ENCODE measurements at regions not wholly inside any gene's neighbourhood (a gene's known extent, or its start where the extent isn't known, plus 50 kb on each side); places are given as distances from the start of the nearest gene placed in this dataset.
"Not testable (repeated sequence)": the region's sequence is repeated elsewhere in the genome, so short reads cannot be mapped to it uniquely, and the experiment has no call there.

GRCh38 chr1:199859491-199859933, 168.0 kb upstream of the NR5A2 start:
- no peak for DNase-seq (ENCODE audit: low read depth in 2 of 3, low spot score in 1 of 3)

GRCh38 chr1:199861020-199861795, 166.3 kb upstream of the NR5A2 start:
- no peak for DNase-seq (ENCODE audit: low read depth in 2 of 3, low spot score in 1 of 3)

- DNase-seq (ENCODE audit: low read depth in 2 of 3, low spot score in 1 of 3), result no peak
Measured at GRCh38 chr1:199862047-199862446, 165.5 kb upstream of the NR5A2 start.

DNA sequence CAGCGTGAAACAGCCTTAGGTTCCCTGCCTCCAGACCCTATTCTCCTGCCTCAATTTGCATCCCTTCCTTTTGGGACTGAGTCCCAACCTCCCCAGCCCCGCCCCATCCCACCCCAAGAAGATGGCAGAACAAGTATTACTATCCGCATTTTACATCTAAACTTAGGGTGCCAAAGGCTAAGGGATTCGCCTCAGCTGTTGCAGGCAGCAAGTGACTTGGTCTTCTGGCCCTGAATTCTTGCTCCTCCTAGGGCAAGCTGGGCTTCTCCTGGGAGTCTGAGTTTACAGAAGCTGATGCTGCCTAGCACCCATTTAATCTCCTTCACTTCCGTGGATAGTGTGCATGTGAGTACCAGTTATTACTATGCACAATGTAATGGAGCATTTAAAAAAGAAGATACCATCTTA, 161.3 kb upstream of the NR5A2 start:
- DNase-seq (ENCODE audit: low read depth in 2 of 3, low spot score in 1 of 3), result no peak

DNA sequence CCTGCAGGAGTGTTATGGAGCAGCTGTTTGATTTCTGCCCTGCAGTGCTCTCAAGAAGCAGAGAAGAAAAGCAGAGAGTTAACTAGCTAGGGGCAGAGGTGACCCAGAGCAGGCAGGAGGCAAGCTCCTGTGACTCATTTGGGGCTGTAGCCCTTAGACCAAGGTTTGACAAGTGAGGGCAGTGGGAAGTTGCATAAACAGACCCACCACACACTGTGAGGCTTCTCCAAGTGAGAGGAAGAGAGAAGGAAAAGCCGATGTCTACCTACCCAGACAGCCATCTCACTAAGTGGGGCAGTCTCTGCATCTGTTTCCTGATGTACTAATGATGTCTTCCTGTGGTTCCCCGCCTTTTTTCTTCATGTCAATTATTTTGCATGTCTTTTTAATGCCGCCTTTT, 159.9 kb upstream of the NR5A2 start:
- no peak for DNase-seq (ENCODE audit: low read depth in 2 of 3, low spot score in 1 of 3)

DNA sequence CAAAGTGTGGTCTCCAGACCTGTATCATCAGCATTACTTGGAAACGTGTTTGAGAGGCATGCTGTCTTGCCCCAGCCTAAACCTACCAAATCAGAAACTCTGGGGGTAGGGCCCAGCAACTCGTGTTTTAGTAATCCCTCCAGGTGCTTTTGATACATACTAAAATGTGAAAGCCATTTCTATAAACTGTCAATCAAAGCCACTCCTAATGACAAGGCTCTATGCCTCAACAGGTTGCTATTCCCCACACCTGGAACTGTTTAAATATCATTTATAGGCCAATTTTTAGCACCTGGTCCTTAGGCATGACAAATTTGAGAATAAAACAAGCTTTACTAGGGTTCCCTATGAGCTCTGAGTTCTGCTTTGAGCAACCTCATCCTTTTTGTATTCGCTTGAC, 158.7 kb upstream of the NR5A2 start:
- DNase-seq (ENCODE audit: low read depth in 2 of 3, low spot score in 1 of 3), result no peak

DNA sequence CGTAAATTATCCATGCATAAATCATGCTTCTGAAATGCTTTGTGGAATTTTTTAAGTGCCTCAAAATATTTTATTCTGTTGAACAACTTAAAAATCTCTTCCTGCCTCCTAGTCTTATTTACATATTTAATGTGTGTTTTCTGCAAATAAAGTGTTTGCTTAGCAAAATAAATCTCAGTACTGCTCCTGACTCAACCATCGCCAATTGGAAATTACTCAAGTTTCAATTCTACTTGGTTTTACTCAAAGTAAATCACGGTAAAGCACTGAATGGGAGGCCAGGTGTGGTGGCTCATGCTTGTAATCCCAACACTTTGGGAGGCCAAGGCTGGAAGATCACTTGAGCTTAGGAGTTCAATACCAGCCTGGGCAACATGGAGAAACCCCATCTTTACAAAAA, 152.2 kb upstream of the NR5A2 start:
- DNase-seq (ENCODE audit: low read depth in 2 of 3, low spot score in 1 of 3), result no peak

DNA sequence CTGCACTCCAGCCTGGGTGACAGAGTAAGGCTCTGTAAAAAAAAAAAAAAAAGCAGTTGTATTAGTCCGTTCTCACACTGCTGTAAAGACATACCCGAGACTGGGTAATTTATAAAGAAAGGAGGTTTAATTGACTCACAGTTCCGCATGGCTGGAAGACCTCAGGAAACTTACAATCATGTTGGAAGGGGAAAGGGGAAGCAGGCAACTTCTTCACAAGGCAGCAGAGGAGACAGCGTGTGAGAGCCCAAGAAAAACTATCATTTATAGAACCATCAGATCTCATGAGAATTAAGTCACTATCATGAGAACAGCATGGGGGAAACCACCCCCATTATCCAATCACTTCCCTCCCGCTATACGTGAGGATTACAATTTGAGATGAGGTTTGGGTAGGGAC, 151.7 kb upstream of the NR5A2 start:
- DNase-seq (ENCODE audit: low read depth in 2 of 3, low spot score in 1 of 3), result no peak

DNA sequence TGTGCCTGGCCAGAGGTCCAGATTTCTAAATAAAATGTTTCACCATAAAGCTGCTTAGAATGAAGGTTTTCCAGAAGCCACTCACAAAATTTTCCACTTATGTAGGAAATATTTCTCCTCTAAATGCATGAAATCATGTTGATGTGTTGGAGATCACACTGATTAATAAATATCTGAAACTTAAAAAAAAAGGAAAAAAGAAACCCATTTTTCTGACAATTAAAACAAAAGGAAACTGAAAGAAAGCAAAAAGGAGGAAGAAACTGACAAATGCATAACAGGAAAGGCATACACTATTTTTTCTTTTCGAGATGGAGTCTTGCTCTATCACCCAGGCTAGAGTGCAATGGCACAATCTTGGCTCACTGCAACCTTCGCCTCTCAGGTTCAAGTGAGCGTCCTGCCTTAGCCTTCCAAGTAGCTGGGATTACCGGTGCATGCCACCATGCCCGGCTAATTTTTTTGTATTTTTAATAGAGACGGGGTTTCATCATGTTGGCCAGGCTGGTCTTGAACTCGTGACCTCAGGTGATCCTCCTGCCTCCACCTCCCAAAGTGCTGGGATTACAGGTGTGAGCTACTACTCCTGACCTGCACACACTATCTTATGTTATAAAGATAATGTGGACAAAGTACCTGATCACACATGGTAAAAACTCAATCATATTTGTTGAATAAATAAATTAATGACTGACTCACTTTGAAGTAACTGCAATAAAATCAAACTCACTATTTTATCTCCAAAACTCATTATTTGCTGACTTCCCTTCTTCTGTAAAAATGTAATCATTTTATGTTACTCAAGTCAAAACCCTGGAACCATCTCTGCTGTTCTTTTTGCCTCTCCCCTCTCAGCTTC, 149.8 kb upstream of the NR5A2 start:
- no peak for DNase-seq (ENCODE audit: low read depth in 2 of 3, low spot score in 1 of 3)

GRCh38 chr1:199878823-199879222, 148.7 kb upstream of the NR5A2 start:
- no peak for DNase-seq (ENCODE audit: low read depth in 2 of 3, low spot score in 1 of 3)

- DNase-seq (ENCODE audit: low read depth in 2 of 3, low spot score in 1 of 3), result no peak
Measured at GRCh38 chr1:199898654-199899053, 128.9 kb upstream of the NR5A2 start.

- no peak for DNase-seq (ENCODE audit: low read depth in 2 of 3, low spot score in 1 of 3)
Measured at GRCh38 chr1:199901341-199901740, 126.2 kb upstream of the NR5A2 start.

DNA sequence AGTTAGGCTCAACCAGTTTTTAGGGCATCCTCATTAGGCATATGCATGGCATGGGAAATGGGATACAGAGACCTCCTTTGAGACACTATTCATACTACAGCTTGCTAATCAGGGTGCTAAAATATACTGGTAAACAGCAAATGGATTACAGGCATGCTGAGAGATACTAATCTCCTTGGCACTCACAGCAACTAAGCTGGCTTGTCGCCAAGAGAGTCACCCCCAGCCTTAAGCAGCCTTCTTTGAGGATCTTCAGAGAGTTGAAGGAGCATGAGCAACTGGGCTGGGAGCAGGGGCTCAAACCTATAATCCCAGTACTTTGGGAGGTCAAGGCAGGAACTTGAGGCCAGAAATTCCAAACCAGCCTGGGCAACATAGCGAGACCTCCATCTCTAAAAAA, 120.1 kb upstream of the NR5A2 start:
- DNase-seq (ENCODE audit: low read depth in 2 of 3, low spot score in 1 of 3), result no peak

GRCh38 chr1:199909137-199909536, 118.4 kb upstream of the NR5A2 start:
- DNase-seq (ENCODE audit: low read depth in 2 of 3, low spot score in 1 of 3), result no peak

DNA sequence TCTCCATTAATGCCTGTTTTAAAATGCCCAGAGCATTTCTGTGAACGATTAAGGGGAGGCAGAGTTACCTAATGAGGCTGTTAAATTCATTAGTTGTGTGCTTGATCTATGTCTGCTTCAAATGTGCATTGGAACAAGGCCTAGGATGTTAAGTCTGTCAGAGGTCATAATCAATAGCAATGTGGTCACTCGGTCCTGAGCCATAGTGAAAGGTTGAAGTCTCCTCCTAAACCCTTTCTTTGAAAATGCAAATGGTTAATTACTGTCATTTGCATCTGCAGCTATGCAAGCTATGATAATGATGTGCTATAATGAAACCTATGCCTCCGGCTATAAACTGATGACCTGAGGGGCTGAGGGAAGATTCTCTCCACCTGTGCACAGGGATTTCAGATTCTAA, 114.2 kb upstream of the NR5A2 start:
- no peak for DNase-seq (ENCODE audit: low read depth in 2 of 3, low spot score in 1 of 3)

DNA sequence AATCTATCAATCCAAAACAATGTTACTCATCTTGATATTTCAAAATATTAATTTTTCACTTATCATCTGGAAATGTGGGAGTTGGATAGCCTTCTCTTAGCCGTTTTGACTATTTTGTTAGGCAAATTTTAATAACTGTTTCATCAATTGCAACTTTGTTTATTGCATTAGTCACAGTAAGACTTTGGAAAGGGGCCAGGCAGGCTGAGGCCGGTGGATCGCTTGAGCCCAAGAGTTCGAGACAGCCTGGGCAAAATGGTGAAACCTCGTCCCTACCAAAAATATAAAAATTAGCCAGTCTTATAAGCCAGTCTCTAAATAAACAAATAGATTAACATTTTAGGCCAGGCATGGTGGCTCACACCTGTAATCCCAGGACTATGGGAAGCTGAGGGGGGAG, 113.0 kb upstream of the NR5A2 start:
- no peak for DNase-seq (ENCODE audit: low read depth in 2 of 3, low spot score in 1 of 3)

DNA sequence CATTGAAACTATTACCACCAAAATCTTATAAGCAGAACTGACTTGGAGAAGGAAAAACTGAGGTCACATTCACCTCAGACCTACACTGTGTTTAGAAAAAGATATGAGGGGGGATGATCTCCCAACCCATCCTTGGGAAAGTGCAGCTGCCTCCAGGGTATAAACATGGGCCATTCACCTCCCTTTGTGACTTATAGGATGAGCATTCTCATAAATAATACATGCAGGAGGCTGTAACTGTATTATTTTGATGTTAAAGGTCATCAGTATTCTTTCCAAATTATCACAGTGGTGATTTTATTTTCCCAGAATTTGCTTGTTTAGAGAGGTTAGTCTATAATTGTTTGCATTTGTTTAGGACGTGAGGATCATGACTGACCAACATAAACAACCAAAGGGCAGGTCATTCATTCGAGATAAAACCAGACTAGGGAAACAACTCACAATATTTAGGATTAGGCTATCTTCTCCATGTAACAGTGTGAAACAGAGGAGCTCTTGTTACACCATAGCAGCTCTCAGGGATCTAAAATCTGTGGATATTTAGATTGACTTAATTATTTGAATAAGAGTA, 109.2 kb upstream of the NR5A2 start:
- DNase-seq (ENCODE audit: low read depth in 2 of 3, low spot score in 1 of 3), result no peak

DNA sequence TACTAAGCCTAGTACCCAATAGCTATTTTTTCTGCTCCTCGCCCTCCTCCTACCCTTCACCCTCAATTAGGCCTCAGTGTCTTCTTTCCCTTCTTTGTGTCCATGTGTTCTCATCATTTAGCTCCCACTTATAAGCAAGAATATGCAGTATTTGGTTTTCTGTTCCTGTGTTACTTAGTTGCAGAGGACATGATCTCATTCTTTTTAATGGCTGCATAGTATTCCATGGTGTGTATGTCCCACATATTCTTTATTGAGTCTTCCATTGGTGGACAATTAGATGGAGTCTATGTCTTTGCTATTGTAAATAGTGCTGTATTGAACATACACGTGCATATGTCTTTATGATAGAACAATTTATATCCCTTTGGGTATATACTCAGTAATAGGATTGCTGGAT, 106.9 kb upstream of the NR5A2 start:
- DNase-seq (ENCODE audit: low read depth in 2 of 3, low spot score in 1 of 3), result no peak

DNA sequence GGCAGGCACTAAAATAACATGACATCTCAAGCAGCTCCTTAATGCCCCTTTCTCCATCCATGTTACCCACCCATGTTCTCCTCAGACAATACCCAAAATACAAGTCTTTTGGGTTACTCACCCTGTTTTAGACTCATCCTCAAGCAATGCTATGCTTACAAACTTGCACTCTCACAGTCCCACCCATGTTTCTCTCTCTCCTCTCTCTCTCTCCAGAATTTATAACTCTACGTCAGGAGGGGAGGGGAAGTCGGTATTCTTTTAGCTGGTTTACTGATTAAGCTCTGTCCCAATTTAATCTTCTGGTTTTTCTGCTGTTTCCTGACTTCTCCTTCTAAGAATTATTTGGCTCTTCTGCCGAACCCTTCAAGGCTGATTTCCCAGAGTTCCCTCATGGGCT, 98.0 kb upstream of the NR5A2 start:
- no peak for DNase-seq (ENCODE audit: low read depth in 2 of 3, low spot score in 1 of 3)

DNA sequence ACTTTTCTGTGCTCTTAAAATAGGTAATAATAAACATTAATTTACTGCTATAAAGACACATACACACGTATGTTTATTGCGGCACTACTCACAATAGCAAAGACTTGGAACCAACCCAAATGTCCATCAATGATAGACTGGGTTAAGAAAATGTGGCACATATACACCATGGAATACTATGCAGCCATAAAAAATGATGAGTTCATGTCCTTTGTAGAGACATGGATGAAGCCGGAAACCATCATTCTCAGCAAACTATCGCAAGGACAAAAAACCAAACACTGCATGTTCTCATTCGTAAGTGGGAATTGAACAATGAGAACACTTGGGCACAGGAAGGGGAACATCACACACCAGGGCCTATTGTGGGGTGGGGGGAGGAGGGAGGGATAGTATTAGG, 97.4 kb upstream of the NR5A2 start:
- DNase-seq (ENCODE audit: low read depth in 2 of 3, low spot score in 1 of 3), result not testable (repeated sequence)

DNA sequence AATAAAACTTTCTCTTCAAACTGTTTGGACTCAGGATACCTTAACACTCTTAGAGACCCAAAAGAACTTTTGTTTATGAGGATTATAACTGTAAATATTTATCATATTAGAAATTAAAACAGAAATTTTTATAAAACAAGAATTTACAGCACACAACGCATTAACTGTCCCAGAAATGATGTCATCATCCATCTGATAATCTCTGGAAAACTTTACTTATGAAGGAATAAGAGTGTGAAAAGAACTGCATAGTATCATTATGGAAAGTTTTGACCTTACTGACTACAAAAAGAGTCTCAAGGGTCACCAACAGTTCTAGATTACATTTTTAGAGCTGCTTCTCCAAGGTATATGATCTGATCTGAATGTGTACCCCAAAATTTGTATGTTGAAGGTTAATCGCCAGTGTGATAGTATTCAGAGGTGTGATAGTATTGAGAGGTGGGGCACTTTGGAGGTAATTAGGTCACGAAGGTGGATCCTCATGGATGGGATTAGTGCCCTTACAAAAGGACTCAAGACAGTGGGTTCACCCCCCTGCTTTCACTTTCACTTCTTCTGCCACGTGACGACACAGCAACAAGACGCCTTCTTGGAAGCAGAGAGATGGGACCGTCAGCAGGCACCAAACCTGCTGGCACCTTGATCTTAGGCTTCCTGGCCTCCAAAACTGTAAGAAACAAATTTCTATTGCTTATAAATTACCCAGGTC, 95.7 kb upstream of the NR5A2 start:
- DNase-seq (ENCODE audit: low read depth in 2 of 3, low spot score in 1 of 3), result no peak

- no peak for DNase-seq (ENCODE audit: low read depth in 2 of 3, low spot score in 1 of 3)
Measured at GRCh38 chr1:199932462-199932861, 95.0 kb upstream of the NR5A2 start.

Measured in stimulated activated CD4-positive, alpha-beta T cell treated with anti-CD3 and anti-CD28 coated beads, Interleukin-12 subunit alpha, Interleukin-12 subunit beta, amount 100 ng/mL, for 48 hours (primary cell).